CD4-positive, alpha-beta T cell treated with Interleukin-15 for 4 hours (primary cell): ENCODE measurements at regions not wholly inside any gene's neighbourhood (a gene's known extent, or its start where the extent isn't known, plus 50 kb on each side); places are given as distances from the start of the nearest gene placed in this dataset.
"Not testable (repeated sequence)": the region's sequence is repeated elsewhere in the genome, so short reads cannot be mapped to it uniquely, and the experiment has no call there.

Experiments
- DNase-seq: peaks from one replicate; pipeline ENCODE4 v3.0.0-alpha.2; 2020; ENCODE audit warnings: low spot score

GRCh38 chr17:14732211-14732610 lies 431.3 kb downstream of the HS3ST3B1 start:
- DNase-seq: no peak

GRCh38 chr17:14731591-14731990 lies 430.7 kb downstream of the HS3ST3B1 start:
- no peak for DNase-seq

GRCh38 chr17:14730821-14731220 lies 429.9 kb downstream of the HS3ST3B1 start:
- no peak for DNase-seq

- no peak for DNase-seq
Measured at GRCh38 chr17:14725729-14726128, 424.8 kb downstream of the HS3ST3B1 start.

GRCh38 chr17:14724770-14725169 lies 423.9 kb downstream of the HS3ST3B1 start:
- DNase-seq: no peak

GRCh38 chr17:14723349-14723748 lies 422.5 kb downstream of the HS3ST3B1 start:
- not testable (repeated sequence) for DNase-seq

GRCh38 chr17:14719942-14720341 lies 419.1 kb downstream of the HS3ST3B1 start:
- DNase-seq: no peak

GRCh38 chr17:14717859-14718258 lies 417.0 kb downstream of the HS3ST3B1 start:
- DNase-seq: no peak

GRCh38 chr17:14715561-14715960 lies 414.7 kb downstream of the HS3ST3B1 start:
- no peak for DNase-seq

GRCh38 chr17:14712611-14713021 lies 411.7 kb downstream of the HS3ST3B1 start:
- DNase-seq: no peak

GRCh38 chr17:14704121-14704520 lies 403.2 kb downstream of the HS3ST3B1 start:
- no peak for DNase-seq

- DNase-seq: no peak
Measured at GRCh38 chr17:14701886-14702285, 401.0 kb downstream of the HS3ST3B1 start.

- no peak for DNase-seq
Measured at GRCh38 chr17:14699574-14700185, 398.8 kb downstream of the HS3ST3B1 start.

- DNase-seq: no peak
Measured at GRCh38 chr17:14693382-14693781, 392.5 kb downstream of the HS3ST3B1 start.

GRCh38 chr17:14690704-14691103 lies 389.8 kb downstream of the HS3ST3B1 start:
- no peak for DNase-seq

- DNase-seq: no peak
Measured at GRCh38 chr17:14688134-14688533, 387.3 kb downstream of the HS3ST3B1 start.

- no peak for DNase-seq
Measured at GRCh38 chr17:14672830-14673229, 371.9 kb downstream of the HS3ST3B1 start.

- no peak for DNase-seq
Measured at GRCh38 chr17:14670861-14671260, 370.0 kb downstream of the HS3ST3B1 start.

- no peak for DNase-seq
Measured at GRCh38 chr17:14664511-14664910, 363.6 kb downstream of the HS3ST3B1 start.

GRCh38 chr17:14641117-14641516 lies 340.2 kb downstream of the HS3ST3B1 start:
- DNase-seq: no peak

GRCh38 chr17:14637260-14637659 lies 336.4 kb downstream of the HS3ST3B1 start:
- no peak for DNase-seq

GRCh38 chr17:14630621-14631020 lies 329.7 kb downstream of the HS3ST3B1 start:
- DNase-seq: no peak

GRCh38 chr17:14630046-14630445 lies 329.2 kb downstream of the HS3ST3B1 start:
- no peak for DNase-seq

GRCh38 chr17:14622615-14623101 lies 321.8 kb downstream of the HS3ST3B1 start:
- no peak for DNase-seq
